HFFc6 (cell line): ENCODE measurements at regions not wholly inside any gene's neighbourhood (a gene's known extent, or its start where the extent isn't known, plus 50 kb on each side); places are given as distances from the start of the nearest gene placed in this dataset.

Source experiments
- DNase-seq: peaks from one replicate; pipeline ENCODE4 v3.0.0-alpha.2; 2018
- H3K27ac Mint-ChIP-seq: 2 replicates; pipeline ENCODE4 v1.8.0; 2020; ENCODE audit warnings: mild to moderate bottlenecking, mixed read lengths
- H3K27me3 Mint-ChIP-seq: 2 replicates; pipeline ENCODE4 v1.8.0; 2021; ENCODE audit warnings: mild to moderate bottlenecking, moderate library complexity, mixed read lengths; ENCODE audit not compliant: insufficient read depth
- H3K36me3 Mint-ChIP-seq: 2 replicates; pipeline ENCODE4 v1.8.0; 2021; ENCODE audit warnings: low read depth, mixed read lengths
- H3K4me1 Mint-ChIP-seq: 2 replicates; pipeline ENCODE4 v1.8.0; 2020; ENCODE audit warnings: low read depth, mixed read lengths
- H3K4me3 Mint-ChIP-seq: 2 replicates; pipeline ENCODE4 v1.8.0; 2020; ENCODE audit warnings: mild to moderate bottlenecking, moderate library complexity, mixed read lengths
- H3K9me3 Mint-ChIP-seq: 2 replicates; pipeline ENCODE4 v1.8.0; 2020; ENCODE audit warnings: mild to moderate bottlenecking, mixed read lengths
- TF ChIP-seq, protein P1 (sequence below): fragments of 200-600 bp; sonication (generic); IDR thresholded peaks from 2 replicates; pipeline ENCODE4 v1.5.0; 2021; ENCODE audit warnings: antibody characterized with exemption, mild to moderate bottlenecking

DNA sequence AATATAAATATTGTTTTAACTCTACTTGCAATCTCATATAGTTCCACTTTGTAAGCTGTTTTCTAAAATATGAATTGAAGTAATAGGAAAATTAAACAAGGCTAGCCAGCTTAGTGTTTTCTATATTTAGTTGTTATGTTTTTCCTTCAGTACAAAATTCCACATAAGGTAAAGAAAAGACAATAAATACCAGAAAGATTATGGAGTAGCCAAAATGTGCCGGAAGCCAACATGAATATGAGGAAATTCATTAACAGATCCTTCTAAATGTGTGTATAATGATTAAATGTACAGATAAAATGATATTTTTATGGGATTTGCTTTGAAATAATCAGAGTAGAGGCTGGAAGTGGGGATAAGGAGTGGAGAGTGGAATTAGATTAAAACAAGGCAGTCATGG is 52.5 kb upstream of the COL21A1 start:
- TF ChIP-seq, protein P1, sequence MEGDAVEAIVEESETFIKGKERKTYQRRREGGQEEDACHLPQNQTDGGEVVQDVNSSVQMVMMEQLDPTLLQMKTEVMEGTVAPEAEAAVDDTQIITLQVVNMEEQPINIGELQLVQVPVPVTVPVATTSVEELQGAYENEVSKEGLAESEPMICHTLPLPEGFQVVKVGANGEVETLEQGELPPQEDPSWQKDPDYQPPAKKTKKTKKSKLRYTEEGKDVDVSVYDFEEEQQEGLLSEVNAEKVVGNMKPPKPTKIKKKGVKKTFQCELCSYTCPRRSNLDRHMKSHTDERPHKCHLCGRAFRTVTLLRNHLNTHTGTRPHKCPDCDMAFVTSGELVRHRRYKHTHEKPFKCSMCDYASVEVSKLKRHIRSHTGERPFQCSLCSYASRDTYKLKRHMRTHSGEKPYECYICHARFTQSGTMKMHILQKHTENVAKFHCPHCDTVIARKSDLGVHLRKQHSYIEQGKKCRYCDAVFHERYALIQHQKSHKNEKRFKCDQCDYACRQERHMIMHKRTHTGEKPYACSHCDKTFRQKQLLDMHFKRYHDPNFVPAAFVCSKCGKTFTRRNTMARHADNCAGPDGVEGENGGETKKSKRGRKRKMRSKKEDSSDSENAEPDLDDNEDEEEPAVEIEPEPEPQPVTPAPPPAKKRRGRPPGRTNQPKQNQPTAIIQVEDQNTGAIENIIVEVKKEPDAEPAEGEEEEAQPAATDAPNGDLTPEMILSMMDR: no peak

DNA sequence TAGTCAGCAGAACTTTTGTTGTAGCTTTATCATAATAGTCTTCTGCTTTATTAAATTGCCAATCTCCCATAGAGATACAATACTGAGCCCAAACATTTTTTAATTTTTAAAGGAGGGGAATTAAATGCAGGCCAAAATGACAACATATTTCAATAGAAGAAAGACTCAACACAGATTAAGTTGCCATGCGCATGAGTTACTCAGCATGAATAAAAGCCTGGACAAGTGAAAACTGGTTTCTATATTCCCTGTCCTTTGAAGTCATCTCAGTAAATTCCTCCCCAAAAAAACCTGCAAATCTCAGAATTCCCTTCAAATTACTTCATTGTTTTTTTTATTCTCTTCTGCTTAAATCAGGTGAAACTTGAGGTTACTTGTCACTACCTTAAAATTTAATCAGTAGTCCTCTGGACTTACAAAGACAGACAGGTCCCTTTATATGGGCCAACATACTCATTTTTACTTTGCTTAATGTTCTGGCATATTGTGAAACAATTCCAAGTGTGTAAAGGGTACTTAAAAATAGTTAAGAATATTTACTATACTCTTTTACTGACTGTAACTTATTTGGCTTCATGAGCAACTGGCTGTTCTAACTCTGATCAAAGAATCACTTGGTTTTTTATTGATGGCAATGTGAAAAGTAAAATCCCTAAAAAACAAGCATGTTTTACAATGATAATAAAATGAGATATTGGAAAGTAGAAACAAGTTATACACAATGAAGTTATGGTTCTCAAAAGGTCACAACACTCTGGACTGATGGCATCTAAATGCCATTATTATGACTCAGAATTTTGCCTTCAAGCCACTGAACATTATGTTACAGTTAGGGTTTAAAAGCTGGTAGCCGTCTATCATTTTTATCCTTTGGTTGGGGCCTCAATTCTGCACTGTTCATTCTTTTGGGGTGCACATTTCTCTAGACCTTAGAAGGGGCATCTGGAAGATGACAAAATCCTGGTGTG is 49.9 kb upstream of the COL21A1 start:
- TF ChIP-seq, protein P1: no peak
- Mint-ChIP-seq H3K4me1 (peaks cover 13% of the 10 kb centered on the region), H3K9me3 (peaks cover 8% of the 10 kb centered on the region; the same call in 1 of the 2 replicates), H3K4me3 (no peak overlapping the region), H3K36me3 (no peaks in the 10 kb centered on the region), H3K27ac (no peak overlapping the region), H3K27me3 (peaks cover 4% of the 10 kb centered on the region)
- no peak for DNase-seq

More for the DNA sequence above, 52.5 kb upstream of the COL21A1 start:
- Mint-ChIP-seq H3K36me3 (no peaks in the 10 kb centered on the region), H3K27me3 (peaks cover 4% of the 10 kb centered on the region), H3K4me1 (peaks cover 13% of the 10 kb centered on the region), H3K9me3 (peaks cover 8% of the 10 kb centered on the region; the same call in 1 of the 2 replicates), H3K27ac (no peak overlapping the region), H3K4me3 (no peak overlapping the region)
- no peak for DNase-seq
